GM21381 (cell line): ENCODE measurements at regions not wholly inside any gene's neighbourhood (a gene's known extent, or its start where the extent isn't known, plus 50 kb on each side); places are given as distances from the start of the nearest gene placed in this dataset.

ENCODE experiments used
- ATAC-seq: cut with Tn5 transposase; IDR thresholded peaks from one replicate; pipeline ENCODE4 v1.9.1; 2021; ENCODE audit warnings: mild to moderate bottlenecking, moderate library complexity; ENCODE audit not compliant: unreplicated experiment

GRCh38 chr19:28228854-28229253, 984.1 kb downstream of the UQCRFS1 start:
- no peak for ATAC-seq

GRCh38 chr19:28224441-28224840, 988.5 kb downstream of the UQCRFS1 start:
- no peak for ATAC-seq

- no peak for ATAC-seq
These were observed 991.2 kb downstream of the UQCRFS1 start for GRCh38 chr19:28221736-28222135.

DNA sequence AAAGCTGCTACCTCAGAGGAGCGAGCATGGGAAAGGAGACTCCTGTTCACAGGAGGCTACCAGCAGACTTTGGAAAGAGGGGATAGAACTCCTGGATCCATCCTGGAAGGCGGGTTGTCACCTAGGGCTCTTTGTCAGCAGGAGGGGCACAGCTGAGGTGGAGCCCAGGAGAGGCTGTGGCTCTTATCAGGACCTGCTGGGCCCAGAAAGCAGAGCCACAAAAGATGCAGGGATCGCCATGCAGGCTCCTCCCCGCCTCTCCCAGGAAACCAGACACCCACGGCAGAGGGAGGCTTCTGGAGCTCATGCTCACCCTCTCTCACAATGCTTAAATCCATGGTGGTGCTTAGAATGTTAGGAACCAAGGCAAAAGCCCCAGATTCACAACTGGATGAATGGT, 994.2 kb downstream of the UQCRFS1 start:
- ATAC-seq, result no peak

- ATAC-seq, result no peak
These were observed 995.9 kb downstream of the UQCRFS1 start for GRCh38 chr19:28217022-28217421.

- no peak for ATAC-seq
These were observed 999.4 kb downstream of the UQCRFS1 start for GRCh38 chr19:28213470-28214082.

- ATAC-seq, result no peak
These were observed 1002.1 kb downstream of the UQCRFS1 start for GRCh38 chr19:28210886-28211285.

DNA sequence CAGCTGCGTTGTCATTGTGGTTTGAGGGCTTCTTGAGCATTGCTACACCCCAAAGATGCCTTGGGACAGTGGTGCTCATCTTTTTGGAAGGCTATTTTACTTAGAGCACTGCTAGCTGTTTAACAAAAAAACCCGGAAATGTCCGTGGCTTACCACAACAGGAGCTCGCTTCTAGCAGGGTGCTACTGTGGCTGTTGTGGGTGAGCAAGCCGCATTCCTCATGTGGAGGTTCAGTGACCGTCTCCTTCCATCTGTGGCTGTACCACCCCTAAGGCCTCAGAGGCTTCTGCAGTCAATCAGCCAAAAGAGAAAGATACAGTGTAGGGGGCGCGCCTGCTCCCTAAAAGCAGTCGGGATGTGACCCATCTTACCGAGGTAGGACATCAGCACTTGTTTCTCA, 1004.2 kb downstream of the UQCRFS1 start:
- ATAC-seq, result no peak

- no peak for ATAC-seq
These were observed 1005.7 kb downstream of the UQCRFS1 start for GRCh38 chr19:28207244-28207643.

DNA sequence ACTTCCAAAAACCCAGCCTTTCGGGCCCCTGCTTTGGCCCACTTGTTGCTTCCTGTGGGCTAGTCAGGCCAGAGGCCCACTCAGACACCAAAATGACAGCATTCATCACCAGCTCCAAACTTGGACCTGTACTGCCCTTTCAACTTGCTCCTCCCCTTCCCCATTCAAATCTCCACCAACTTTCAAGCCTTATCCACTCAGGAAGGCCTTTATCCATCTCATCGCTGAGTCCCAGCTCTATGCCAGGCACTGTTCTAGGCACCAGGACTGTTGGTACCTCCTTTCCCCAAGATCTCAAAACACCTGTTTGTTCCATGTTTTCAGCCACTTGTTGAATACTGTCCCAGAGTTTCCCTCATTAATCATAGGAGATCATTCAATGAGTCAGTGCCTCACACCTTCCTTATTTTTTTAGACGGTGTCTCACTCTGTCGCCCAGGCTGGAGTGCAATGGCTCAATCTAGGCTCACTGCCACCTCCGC, 1011.4 kb downstream of the UQCRFS1 start:
- no peak for ATAC-seq

DNA sequence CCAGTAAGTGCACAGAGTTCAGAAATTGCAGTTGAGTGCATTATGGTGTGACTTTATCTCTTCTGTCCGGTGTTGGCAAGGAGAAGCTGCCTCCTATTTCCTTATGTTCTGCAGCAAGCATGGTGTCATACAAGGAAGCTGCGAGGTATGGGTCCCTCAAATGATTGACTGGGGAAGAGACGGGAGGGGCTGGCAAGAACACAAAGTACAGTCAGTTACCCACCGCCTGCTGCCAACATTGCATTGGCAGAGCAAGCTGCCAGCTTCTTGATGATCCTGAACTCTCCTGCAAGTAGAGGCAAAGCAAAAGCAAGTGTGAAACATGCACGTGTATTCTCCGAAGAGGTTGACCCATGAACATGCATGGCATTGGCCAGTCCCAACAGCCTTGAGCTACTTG, 1013.6 kb downstream of the UQCRFS1 start:
- ATAC-seq, result no peak

DNA sequence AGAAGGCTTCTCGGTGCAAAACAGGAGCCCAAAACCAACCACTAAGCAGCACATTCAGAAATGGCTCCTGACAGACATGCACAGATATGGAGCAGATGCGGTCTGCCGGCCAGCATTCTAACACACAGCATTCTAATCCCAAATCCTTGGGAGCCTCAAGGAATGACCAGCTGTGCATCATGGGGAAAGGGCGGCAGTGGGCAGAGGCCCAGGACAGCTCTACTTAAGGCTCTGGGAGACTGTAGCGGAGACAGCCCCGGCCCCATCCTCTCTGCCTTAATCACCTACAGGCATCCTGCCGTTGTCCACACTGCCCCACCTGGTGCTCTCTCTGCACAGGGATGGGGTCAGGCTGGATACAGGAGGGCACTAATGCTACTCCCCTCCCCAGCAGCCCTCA, 1016.0 kb downstream of the UQCRFS1 start:
- ATAC-seq, result no peak

GRCh38 chr19:28196101-28196500, 1016.9 kb downstream of the UQCRFS1 start:
- no peak for ATAC-seq

DNA sequence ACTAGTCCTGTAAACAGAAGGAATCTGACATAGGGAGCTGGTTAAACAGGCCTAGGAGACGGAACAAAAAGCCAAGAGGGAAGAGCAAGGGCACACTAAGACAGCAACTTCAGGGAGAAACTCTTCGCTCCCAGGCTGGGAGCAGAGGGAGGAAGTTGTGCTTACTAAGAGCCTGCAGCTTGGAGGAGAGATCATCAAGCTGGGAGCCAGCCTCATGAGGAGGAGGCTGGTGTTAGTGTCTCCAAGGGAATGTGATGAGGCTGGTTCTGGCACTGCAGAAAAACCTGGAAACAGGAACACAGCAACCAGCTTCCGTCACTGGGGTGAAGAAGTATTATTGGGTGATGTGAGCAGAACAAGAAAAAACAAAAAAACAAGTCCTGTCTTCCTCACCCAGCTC, 1027.3 kb downstream of the UQCRFS1 start:
- ATAC-seq, result no peak

DNA sequence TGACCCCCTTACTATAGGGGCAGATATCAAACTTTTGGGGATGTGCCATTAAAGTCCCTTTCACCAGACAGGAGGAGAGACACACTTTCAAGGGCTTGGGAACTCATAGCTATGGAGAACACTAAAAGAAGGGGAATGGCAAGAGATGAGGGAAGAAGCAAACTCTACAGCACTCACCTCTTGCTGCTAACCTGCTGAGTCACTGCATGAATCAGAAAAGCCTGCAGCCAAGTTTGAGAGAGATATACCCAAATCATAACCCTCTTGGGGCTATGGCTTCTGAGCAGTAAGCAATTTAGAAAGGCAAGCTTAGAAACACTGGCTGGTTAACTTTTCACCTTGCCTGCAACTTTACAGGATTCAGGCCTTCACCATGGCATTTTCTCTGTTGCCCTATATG, 1028.0 kb downstream of the UQCRFS1 start:
- ATAC-seq, result no peak

DNA sequence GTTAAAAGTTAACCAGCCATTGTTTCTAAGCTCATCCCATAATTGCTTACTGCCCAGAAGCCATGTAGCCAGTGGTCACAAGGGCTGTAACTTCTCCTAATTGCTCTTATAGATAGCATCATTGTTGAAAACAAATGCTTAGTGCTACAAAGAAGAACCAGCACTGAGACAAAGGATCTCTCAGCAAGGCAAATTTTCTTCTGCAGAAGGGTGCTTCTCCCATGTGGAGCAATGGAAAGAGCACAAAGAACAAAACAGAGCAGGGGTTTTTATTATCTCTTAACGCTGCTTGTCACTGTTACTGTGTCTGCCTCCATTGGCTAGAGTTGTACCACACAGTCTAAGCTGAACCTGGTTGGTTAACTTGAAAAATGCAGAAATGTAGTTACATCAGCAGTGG, 1036.8 kb downstream of the UQCRFS1 start:
- ATAC-seq, result no peak

GRCh38 chr19:28171983-28172382, 1041.0 kb downstream of the UQCRFS1 start:
- ATAC-seq, result no peak

DNA sequence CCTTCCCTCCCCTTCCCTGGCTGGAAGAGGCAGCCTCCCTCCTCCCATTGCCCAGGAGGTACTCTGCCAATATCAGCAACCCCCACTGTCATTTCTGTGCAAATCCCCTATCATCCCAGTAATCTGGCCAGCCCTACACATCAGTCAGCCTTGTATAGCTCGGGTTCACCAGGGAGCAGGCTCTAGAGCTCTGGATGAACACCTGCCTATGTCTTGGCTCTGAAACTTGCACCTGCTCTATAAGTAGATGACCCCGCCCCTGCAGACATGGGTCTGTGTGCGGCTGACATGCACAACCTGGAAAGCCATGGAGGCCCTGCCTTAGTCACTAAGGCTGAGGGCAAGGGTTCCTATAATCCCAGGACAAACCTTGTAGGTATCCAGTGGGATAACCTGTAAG, 1042.9 kb downstream of the UQCRFS1 start:
- no peak for ATAC-seq

- no peak for ATAC-seq
These were observed 1043.6 kb downstream of the UQCRFS1 start for GRCh38 chr19:28169168-28169887.

- no peak for ATAC-seq
These were observed 1044.4 kb downstream of the UQCRFS1 start for GRCh38 chr19:28168557-28168956.

GRCh38 chr19:28166025-28166424, 1046.9 kb downstream of the UQCRFS1 start:
- ATAC-seq, result no peak

DNA sequence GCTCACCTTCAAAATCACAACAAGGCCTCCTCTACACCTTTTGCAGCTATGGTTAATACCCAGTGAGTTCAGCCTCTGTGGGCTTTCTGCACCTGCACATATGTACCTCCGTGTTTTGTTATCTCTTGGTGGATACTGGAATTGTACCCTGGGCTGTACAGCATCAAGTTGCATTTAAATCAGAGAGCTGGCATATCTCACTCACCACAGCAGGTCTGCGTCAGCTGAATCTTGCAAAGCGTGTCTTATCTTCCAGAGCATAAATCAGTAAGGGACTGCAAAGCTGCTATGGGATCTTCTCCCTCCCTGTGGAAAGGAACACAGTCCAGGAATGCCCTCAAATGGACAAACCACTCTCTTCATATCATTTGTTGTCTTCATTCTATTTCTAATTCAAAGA, 1048.7 kb downstream of the UQCRFS1 start:
- no peak for ATAC-seq

GRCh38 chr19:28159065-28159464, 1053.9 kb downstream of the UQCRFS1 start:
- ATAC-seq, result no peak
